ENCODE measurements at regions not wholly inside any gene's neighbourhood (a gene's known extent, or its start where the extent isn't known, plus 50 kb on each side); places are given as distances from the start of the nearest gene placed in this dataset.
"Not testable (repeated sequence)": the region's sequence is repeated elsewhere in the genome, so short reads cannot be mapped to it uniquely, and the experiment has no call there.

- DNase-seq, result no peak
These were observed 174.5 kb downstream of the GOLGA6L6 start for GRCh38 chr15:20367093-20367492.

GRCh38 chr15:20363591-20363990, 178.0 kb downstream of the GOLGA6L6 start:
- not testable (repeated sequence) for DNase-seq

DNA sequence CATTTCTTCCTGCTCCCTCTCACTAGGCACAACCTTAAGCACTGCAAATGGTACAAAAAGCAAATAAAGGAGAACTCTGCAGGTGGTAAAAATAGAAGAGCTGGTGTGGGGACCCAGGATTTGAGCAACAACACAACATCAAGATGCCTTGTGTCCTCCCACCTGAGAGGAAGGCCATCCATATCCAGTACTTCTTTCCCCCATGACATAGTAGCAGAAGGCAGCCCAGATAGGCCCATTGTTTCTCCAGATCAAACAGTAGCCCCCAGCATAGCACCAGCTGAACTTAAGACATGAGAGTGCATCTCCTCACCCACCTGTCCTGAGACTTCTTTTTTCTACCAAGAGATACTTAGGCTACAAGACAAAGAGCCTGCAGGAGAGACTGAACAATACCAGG, 180.5 kb downstream of the GOLGA6L6 start:
- no peak for DNase-seq

- DNase-seq, result no peak
These were observed 182.7 kb downstream of the GOLGA6L6 start for GRCh38 chr15:20358779-20359414.

DNA sequence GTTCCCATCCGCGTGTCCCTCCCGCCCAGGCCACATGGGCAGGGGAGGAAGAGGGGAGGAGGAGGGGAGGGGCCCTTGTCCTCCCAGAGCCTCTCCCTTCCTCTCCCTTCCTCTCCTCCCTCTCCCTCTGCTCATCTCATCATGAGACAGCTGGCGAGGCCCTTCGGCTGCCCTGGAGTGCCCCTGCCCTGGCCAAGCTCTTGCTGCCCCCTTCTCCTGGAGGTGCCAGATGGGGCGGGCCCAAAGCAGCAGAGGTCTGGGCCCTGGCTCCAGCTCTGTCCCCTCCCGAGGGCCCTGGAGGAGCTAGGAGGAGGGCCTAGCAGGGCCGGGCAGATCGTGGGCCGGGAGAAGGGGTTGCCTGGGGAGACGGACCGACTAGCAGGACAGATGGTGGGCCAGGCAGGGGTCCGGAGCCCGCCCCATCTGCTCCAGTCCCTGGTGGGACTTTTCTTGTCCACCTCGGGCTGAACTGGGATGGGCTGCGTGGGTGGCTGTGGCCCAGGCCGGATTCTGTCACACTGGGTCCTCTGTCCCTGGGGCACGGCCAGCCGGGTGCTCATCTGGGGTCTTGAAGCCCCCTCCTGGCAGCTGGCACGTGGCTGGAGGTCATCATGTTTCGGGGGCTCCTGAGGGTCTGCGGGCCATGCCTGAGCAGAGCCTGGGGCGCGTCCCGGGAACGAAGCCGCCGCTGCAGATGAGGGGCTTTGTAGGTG, 183.4 kb downstream of the GOLGA6L6 start:
- no peak for DNase-seq

DNA sequence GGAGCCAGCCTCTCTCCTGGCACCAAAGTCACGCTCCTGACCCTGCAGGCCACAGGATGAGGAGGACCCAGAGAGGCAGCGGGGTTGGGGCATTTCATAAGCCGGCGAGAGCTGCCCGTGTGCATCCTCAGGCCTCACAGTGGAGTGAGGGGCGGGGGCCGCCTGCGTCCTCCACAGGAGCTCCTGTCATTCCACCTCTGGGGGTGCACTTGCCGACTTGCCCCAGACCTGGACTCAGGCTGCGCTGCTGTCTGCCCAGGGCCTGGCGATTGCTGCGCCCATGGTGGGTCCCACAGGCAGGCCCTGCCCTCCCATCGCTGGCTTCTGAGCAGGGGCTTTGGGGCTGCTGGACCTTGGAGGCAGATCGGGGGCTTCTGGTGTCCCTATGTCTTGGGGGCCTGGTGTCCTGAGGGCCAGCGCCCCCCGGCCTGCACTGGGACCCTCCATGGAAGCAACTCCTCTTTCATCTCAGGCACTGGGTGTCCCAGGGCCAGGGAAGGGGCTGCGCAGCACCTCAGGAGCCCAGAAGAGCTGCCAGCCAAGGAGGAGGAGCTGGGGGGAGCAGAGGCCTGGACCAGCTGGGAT, 184.0 kb downstream of the GOLGA6L6 start:
- DNase-seq, result no peak

DNA sequence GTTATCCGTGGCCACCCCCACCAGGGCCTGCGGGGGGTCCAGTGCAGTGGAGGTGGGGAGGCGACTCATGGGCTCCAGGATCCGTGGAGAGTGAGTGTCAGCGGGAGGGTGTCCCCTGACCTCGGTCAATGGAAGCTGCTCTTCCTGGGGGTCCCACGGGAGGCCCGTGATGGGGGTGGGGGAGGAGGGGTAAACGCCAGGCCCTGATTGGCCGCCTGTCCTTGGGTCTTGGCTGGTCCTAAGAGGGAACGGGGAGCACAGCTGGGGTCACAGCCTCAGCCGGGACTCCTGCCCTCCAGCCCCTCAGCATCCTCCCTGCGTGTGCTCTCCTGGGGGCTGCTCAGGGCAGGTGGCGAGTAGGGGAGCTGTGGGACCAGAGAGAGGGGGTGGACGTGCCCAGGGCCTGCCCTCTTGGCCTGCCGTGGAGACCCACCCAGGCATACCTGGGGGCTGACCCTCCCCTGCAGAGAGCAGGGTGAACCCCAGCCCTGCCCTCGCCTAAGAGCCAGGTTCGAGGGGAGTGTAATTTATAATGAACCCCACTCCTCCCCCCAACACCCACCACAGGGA, 184.6 kb downstream of the GOLGA6L6 start:
- DNase-seq, result no peak

DNA sequence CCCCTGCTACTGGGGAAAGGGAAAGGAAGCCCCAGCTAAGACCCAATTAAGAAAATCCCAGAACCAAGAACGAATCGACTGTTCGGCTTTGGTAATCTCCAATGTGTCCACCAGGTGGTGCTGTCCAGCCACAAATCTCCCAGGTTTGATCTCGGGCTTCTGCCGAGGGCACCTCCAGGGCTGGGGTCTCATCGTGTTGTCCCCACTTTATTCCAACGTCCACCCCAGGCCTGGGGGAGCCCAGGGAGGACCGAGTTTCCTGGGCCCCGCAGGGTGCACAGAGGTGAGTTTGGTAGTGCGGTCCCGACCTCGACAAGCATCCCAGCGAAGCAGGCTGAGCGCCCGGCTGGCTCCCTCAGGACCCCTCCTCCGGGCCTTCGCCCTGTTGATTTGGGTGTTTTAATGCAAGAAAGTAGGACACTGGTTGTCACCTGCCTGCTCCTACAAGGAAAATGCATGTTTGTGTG, 185.1 kb downstream of the GOLGA6L6 start:
- DNase-seq, result peak in 4 of 5 donors; percentile 58 to 85 (median 78)

DNA sequence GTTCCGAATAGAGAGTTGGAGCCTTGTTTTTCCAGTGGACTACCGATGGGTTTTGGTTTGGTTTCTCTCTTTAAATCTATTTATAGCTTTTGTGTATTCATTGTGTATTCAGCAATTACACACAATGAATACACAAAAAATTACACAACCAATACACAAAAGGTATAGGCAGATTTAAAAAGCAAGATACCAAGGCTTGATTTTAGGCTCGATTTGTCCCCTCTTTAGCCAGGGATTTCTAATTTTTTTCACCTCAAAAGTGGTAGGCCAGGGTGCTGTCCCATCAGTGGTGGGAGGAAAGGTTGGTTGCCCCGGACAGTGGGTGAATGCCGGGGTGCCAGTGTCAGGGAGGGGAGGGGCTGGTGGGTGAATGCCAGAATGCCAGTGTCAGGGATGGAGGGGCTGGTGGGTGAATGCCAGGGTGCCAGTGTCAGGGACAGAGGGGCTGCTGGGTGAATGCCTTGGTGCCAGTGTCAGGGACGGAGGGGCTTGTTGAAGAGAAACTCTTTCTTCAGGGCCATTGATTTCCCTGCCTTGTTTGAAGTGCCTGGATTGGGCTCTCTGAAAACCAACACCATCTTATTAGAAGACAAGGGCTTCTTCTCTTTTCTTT, 186.2 kb downstream of the GOLGA6L6 start:
- no peak for DNase-seq

DNA sequence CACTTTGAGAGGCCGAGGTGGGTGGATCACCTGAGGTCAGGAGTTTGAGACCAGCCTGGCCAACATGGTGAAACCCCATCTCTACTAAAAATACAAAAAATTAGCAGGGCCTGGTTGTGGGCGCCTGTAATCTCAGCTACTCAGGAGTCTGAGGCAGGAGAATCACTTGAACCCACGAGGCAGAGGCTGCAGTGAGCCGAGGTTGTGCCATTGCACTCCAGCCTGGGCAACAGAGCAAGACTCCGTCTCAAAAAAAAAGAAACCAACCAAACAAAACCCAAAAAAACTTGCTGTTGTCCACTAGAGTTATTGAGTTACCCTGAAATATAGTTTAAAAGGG, 186.7 kb downstream of the GOLGA6L6 start:
- not testable (repeated sequence) for DNase-seq

DNA sequence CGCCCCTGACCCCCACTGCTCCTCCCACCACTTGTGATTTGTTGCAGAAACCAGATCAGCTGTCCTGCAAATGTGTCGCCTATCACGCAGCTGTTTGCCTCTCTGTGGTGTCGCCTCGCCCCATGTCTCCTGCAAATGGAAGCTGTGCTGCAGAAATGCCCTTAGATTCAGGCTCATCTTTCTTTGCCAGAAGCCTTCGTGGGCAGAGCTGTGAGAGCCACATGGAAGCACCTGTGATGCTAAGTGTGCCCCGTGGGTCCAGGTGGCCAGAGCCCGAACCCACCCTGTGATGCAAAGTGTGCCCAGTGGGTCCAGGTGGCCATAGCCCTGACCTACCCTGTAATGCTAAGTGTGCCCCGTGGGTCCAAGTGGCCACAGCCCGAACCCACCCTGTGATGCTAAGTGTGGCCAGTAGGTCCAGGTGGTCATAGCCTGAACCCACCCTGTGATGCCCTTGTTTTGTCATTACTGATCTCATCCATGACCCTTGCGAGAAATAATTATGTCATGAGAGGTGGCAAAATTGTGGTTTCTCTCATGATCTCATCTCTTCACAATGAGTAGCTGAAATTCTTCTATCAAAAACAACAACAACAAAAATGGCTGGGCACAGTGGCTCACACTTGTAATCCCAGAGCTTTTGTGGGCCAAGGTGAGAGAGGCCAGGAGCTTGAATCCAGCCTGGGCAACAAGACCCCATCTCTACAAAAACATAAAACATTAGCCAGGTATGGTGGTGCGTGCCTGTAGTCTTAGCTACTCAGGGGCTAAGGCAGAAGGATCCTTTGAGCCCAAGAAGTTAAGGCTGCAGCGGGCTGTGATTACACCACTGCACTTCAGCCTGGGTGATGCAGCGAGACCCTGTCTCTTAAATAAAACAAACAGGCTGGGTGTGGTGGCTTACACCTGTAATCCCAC, 187.4 kb downstream of the GOLGA6L6 start:
- no peak for DNase-seq

DNA sequence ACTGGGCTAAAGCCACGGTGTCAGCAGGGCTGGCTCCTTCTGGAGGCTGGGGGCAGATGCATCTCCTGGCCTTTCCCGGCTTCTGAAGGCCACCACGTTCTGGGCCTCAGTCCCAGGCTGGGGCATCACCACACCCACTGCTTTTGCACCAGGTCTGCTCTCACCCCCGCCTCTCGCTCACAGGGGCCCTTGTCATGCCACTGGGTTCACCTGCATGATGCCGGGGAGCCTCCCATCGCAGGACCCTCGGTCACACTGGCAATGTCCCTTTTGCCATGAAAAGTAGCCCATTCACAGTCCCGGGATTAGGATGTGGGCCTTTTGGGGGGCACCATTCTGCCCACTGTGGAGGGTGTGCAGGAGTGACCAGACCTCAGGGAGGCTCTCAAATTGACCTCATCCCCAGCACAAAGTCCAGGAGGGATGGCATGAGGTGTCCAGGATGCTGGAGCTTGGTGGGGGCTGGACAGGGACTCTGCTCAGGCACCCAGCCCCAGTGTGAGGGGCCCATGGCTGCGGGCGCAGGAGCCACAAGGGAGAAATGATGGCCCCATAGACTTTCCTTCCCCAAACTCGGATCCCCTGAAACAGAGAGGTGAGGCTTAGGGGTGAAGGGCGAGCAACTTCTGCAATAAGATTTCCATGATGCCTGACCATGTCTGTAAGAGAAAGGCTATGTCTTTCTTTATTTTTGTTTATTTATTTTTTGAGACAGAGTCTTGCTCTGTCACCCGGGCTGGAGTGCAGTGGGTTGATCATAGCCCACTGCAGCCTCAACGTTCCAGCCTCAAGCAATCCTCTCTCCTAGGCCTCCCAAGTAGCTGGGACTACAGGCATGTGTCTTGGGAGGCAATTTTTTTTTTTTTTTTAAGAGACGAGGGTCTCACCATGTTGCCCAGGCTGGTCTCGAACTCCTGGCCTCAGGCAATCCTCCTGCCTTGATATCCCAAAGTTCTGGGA, 189.1 kb downstream of the GOLGA6L6 start:
- no peak for DNase-seq

DNA sequence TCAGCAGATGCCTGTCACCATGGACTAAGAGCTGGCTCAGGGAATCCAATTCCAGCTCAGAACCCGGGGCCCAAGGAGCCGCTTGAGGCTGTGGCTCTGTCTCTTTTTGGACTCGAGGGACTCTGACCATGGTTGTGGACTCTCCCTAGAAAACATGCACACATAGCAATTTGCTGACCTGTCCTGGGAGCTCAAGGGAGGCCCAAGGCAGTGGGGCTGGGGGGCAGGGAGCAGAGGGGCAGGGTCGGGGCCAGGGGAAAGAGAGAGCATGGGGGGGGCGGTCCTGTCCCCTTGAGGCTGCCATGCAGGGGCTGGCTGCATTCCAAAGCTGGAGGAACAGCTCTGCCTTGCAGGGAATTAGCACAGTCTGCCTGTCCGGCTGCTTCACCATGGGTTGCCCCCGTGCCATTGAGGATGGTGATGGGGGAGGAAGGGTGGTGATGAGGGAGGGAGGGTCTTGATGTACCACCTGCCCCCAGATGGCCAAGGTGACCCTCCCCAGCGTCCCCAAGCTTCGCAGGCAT, 190.1 kb downstream of the GOLGA6L6 start:
- peak in 1 of 5 donors; percentile 15 for DNase-seq

- DNase-seq, result peak in 2 of 5 donors; percentile 14 to 21
These were observed 191.7 kb downstream of the GOLGA6L6 start for GRCh38 chr15:20349774-20350498.

- DNase-seq, result peak in 1 of 5 donors; percentile 28
These were observed 192.5 kb downstream of the GOLGA6L6 start for GRCh38 chr15:20348900-20349773.

GRCh38 chr15:20348291-20348899, 193.2 kb downstream of the GOLGA6L6 start:
- DNase-seq, result peak in 1 of 5 donors; percentile 7

DNA sequence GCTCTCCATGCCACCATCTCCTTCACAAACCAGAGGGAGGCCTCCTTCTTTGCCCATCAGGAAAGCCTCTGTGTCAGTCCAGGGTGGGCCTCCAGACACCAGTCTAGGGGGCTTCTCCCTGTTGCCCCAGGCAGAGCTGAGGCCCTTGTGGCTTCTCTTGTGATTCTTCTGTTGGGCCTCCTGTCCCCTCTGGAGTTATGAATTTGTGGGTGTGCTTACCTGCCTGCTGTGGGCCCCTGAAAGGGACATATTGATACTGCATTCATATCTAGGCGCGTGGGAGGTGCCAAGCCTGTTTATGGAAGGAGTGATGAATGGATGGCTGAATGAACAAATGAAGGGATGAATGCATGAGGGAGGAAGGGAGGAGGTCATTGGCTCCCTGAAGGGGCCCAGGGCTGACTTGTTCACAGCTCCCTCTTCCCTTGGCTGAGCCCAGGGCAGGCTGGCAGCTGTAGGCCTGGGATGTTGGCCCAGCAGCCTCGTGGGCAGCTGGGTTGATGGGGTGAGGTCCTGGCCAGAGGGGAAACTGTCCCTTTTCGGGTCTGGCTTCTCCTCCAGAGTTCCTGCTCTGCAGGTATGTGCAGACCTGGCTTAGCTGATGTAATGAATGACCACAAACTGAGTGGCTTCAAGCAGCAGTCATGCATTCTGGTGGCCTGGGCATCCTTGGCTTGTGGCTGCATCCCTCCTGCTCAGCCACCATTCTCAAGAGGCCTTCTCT, 195.4 kb downstream of the GOLGA6L6 start:
- DNase-seq, result peak in 1 of 5 donors; percentile 18

Data from T-helper 1 cell (primary cell).